HG02642 (cell line): ENCODE measurements at regions not wholly inside any gene's neighbourhood (a gene's known extent, or its start where the extent isn't known, plus 50 kb on each side); places are given as distances from the start of the nearest gene placed in this dataset.
"Not testable (repeated sequence)": the region's sequence is repeated elsewhere in the genome, so short reads cannot be mapped to it uniquely, and the experiment has no call there.

Experiments used
- ATAC-seq: cut with Tn5 transposase; IDR thresholded peaks from one replicate; pipeline ENCODE4 v1.9.1; 2021; ENCODE audit warnings: mild to moderate bottlenecking; ENCODE audit not compliant: unreplicated experiment, poor library complexity

GRCh38 chr12:80045594-80045993 is 53.7 kb upstream of the OTOGL start:
- no peak for ATAC-seq

GRCh38 chr12:80044694-80045046 is 54.7 kb upstream of the OTOGL start:
- ATAC-seq: no peak

- no peak for ATAC-seq
Measured at GRCh38 chr12:80041692-80042091, 57.6 kb upstream of the OTOGL start.

- no peak for ATAC-seq
Measured at GRCh38 chr12:80041071-80041470, 58.3 kb upstream of the OTOGL start.

- ATAC-seq: no peak
Measured at GRCh38 chr12:80040075-80040738, 59.1 kb upstream of the OTOGL start.

GRCh38 chr12:80038062-80038560 is 61.2 kb upstream of the OTOGL start:
- no peak for ATAC-seq

GRCh38 chr12:80033448-80033847 is 65.9 kb upstream of the OTOGL start:
- ATAC-seq: no peak

- no peak for ATAC-seq
Measured at GRCh38 chr12:80032946-80033345, 66.4 kb upstream of the OTOGL start.

- ATAC-seq: no peak
Measured at GRCh38 chr12:80031229-80031628, 68.1 kb upstream of the OTOGL start.

GRCh38 chr12:80025638-80026037 is 73.7 kb upstream of the OTOGL start:
- ATAC-seq: no peak

- no peak for ATAC-seq
Measured at GRCh38 chr12:80019691-80020090, 79.6 kb upstream of the OTOGL start.

- ATAC-seq: no peak
Measured at GRCh38 chr12:80018119-80018518, 81.2 kb upstream of the OTOGL start.

- ATAC-seq: no peak
Measured at GRCh38 chr12:80017261-80017870, 82.0 kb upstream of the OTOGL start.

GRCh38 chr12:80016684-80017083 is 81.8 kb upstream of the PPP1R12A start:
- no peak for ATAC-seq

GRCh38 chr12:80015660-80016059 is 80.8 kb upstream of the PPP1R12A start:
- ATAC-seq: no peak

- ATAC-seq: not testable (repeated sequence)
Measured at GRCh38 chr12:80003744-80004143, 68.8 kb upstream of the PPP1R12A start.

- ATAC-seq: no peak
Measured at GRCh38 chr12:80001562-80001961, 66.7 kb upstream of the PPP1R12A start.

- ATAC-seq: no peak
Measured at GRCh38 chr12:80000831-80001230, 65.9 kb upstream of the PPP1R12A start.

- ATAC-seq: no peak
Measured at GRCh38 chr12:79998554-79998953, 63.7 kb upstream of the PPP1R12A start.

- peak; percentile 99 for ATAC-seq
Measured at GRCh38 chr12:79997096-79997791, 62.3 kb upstream of the PPP1R12A start.

GRCh38 chr12:79995385-79996084 is 60.6 kb upstream of the PPP1R12A start:
- ATAC-seq: not testable (repeated sequence)
